Keratinocyte (primary cell): ENCODE measurements at regions not wholly inside any gene's neighbourhood (a gene's known extent, or its start where the extent isn't known, plus 50 kb on each side); places are given as distances from the start of the nearest gene placed in this dataset.

ENCODE experiments used
- DNase-seq: peaks from one replicate; pipeline ENCODE4 v3.0.0-alpha.2; 2011; ENCODE audit warnings: low read depth, missing footprints, low spot score
- FAIRE-seq: peaks from 2 replicates; lab custom pipeline; 2011; peaks lifted over from hg19 to GRCh38; lab: Jason Lieb, UNC
- H2AFZ ChIP-seq: 2 replicates; pipeline ENCODE4 v1.6.0; 2012; ENCODE audit warnings: low read length, control low read depth, inconsistent platforms; ENCODE audit not compliant: control insufficient read depth
- H3K27ac ChIP-seq: 2 replicates; pipeline ENCODE4 v1.5.1; 2011; ENCODE audit warnings: low read length; ENCODE audit not compliant: control insufficient read depth, insufficient read depth
- H3K27me3 ChIP-seq: 3 replicates; pipeline ENCODE4 v1.6.0; 2011; ENCODE audit warnings: low read length; ENCODE audit not compliant: control insufficient read depth, insufficient read depth; ENCODE audit errors: extremely low read depth
- H3K36me3 ChIP-seq, 2 experiments: 2 replicates in 1 of 2; 3 replicates in 1 of 2; pipeline ENCODE4 v1.5.1; 2011; ENCODE audit warnings: low read length in 2 of 2, mild to moderate bottlenecking in 1 of 2; ENCODE audit not compliant: control insufficient read depth in 2 of 2, insufficient read depth in 2 of 2; ENCODE audit errors: extremely low read depth in 1 of 2
- H3K4me1 ChIP-seq: 3 replicates; pipeline ENCODE4 v1.5.1; 2011; ENCODE audit warnings: low read length; ENCODE audit not compliant: control insufficient read depth, insufficient read depth; ENCODE audit errors: extremely low read depth
- H3K4me2 ChIP-seq: 3 replicates; pipeline ENCODE4 v1.6.0; 2011; ENCODE audit warnings: low read depth, low read length; ENCODE audit not compliant: control insufficient read depth, insufficient read depth; ENCODE audit errors: extremely low read depth
- H3K4me3 ChIP-seq, 3 experiments: fragments of 200-600 bp in 1 of 3; sonication (generic) in 1 of 3; 2 replicates in 2 of 3; 3 replicates in 1 of 3; pipeline ENCODE4 v1.5.1; 2011 to 2016; ENCODE audit warnings: low read length in 3 of 3, mild to moderate bottlenecking in 3 of 3, control low read depth in 2 of 3, inconsistent platforms in 1 of 3, low read depth in 1 of 3, mixed read lengths in 1 of 3, mixed run types in 1 of 3, moderate library complexity in 1 of 3; ENCODE audit not compliant: control insufficient read depth in 2 of 3, insufficient read depth in 2 of 3; ENCODE audit errors: extremely low read depth in 1 of 3
- H3K79me2 ChIP-seq: 2 replicates; pipeline ENCODE4 v1.6.0; 2012; ENCODE audit warnings: low read length; ENCODE audit not compliant: control insufficient read depth, insufficient read depth
- H3K9ac ChIP-seq: 3 replicates; pipeline ENCODE4 v1.6.0; 2011; ENCODE audit warnings: low read length; ENCODE audit not compliant: control insufficient read depth, insufficient read depth; ENCODE audit errors: extremely low read depth
- H3K9me1 ChIP-seq: 3 replicates; pipeline ENCODE4 v1.6.0; 2011; ENCODE audit warnings: low read length; ENCODE audit not compliant: control insufficient read depth, insufficient read depth; ENCODE audit errors: extremely low read depth
- H3K9me3 ChIP-seq: 2 replicates; pipeline ENCODE4 v1.5.1; 2012; ENCODE audit warnings: low read depth, low read length; ENCODE audit not compliant: control insufficient read depth
- H4K20me1 ChIP-seq: 3 replicates; pipeline ENCODE4 v1.6.0; 2011; ENCODE audit warnings: low read length; ENCODE audit not compliant: control insufficient read depth, insufficient read depth; ENCODE audit errors: extremely low read depth
- EZH2 ChIP-seq: IDR thresholded peaks from one replicate; pipeline ENCODE4 v1.6.1; 2012; ENCODE audit warnings: inconsistent platforms, mild to moderate bottlenecking, low read length, moderate library complexity
- dilution Hi-C: fragments of 300-500 bp; cut with MboI; formaldehyde crosslinking; loops from one replicate; pipeline ENCODE4 v1.7.0; 2020; ENCODE audit warnings: low sequenced_read_pairs; ENCODE audit not compliant: extremely low pct_ligation_motif_present
- TF ChIP-seq, protein P1 (sequence below), 3 experiments: IDR thresholded peaks in 1 of 3; conservative IDR thresholded peaks in 1 of 3; optimal IDR thresholded peaks in 1 of 3; 2 replicates in 2 of 3; 3 replicates in 1 of 3; pipeline versions ENCODE3 to v1.5.1; 2011; ENCODE audit warnings: low read length in 3 of 3, mild to moderate bottlenecking in 3 of 3, moderate library complexity in 2 of 3, control low read depth in 1 of 3, inconsistent platforms in 1 of 3; ENCODE audit not compliant: insufficient read depth in 2 of 3; ENCODE audit errors: extremely low read depth in 1 of 3

DNA sequence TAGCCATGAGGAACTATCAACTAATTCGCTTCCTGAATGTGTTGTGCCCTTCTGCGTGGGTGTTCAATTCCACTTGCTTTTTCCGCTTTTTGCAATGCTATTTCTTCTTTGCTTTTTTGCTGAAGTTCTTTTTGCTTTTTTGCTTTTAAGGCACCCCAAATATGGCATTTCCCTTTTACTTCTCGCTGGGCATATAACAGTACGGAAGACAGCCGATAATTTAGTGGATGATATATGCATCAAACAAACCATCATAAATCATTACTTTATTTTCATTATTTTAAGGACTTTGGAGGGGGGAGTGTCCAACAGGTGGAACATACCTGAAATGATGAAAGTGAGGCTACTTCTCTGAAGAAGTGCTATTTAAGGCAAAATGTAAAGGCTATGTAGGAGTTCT, 277.0 kb upstream of the MTPN start:
- Histone ChIP-seq H3K9me1 (no peaks in the 10 kb centered on the region), H3K27me3 (no peaks in the 10 kb centered on the region), H3K9me3 (no peaks in the 10 kb centered on the region), H3K4me1 (no peaks in the 10 kb centered on the region), H3K4me3 (no peak overlapping the region), H2AFZ (no peak overlapping the region), H3K36me3 (no peaks in the 10 kb centered on the region), H3K9ac (no peak overlapping the region), H3K4me2 (no peak overlapping the region), H3K27ac (no peak overlapping the region), H4K20me1 (no peaks in the 10 kb centered on the region), H3K79me2 (no peaks in the 10 kb centered on the region)
- FAIRE-seq: no peak
- dilution Hi-C loops: no loop called here
- no peak for DNase-seq
- TF ChIP-seq EZH2: no peak
- TF ChIP-seq, protein P1, sequence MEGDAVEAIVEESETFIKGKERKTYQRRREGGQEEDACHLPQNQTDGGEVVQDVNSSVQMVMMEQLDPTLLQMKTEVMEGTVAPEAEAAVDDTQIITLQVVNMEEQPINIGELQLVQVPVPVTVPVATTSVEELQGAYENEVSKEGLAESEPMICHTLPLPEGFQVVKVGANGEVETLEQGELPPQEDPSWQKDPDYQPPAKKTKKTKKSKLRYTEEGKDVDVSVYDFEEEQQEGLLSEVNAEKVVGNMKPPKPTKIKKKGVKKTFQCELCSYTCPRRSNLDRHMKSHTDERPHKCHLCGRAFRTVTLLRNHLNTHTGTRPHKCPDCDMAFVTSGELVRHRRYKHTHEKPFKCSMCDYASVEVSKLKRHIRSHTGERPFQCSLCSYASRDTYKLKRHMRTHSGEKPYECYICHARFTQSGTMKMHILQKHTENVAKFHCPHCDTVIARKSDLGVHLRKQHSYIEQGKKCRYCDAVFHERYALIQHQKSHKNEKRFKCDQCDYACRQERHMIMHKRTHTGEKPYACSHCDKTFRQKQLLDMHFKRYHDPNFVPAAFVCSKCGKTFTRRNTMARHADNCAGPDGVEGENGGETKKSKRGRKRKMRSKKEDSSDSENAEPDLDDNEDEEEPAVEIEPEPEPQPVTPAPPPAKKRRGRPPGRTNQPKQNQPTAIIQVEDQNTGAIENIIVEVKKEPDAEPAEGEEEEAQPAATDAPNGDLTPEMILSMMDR (optimal IDR thresholded peaks at IDR 0.05 in 1 of 3, IDR thresholded peaks at IDR 0.05 in 1 of 3, conservative IDR thresholded peaks at IDR 0.05 in 1 of 3; ENCODE audit: extremely low read depth in 1 of 3, insufficient read depth in 2 of 3, low read length in 3 of 3): no peak

DNA sequence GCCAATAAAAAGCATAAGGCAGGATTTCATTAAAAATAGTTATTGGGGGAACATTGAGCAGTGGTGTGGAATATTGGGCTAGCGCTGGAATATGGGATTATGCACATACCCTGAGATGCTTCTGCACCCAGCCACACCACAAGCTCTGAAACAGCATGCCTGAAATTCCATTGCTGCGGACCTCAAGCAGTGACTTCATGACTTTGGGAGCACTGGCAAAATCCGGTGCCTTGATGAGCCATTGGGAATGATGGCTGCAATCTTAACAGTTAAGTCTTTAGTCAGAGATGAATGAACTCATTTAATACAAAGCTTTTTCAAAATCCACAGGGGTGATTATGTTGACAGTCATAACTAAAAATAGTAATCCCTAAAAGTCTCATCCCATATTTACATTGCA, 274.7 kb upstream of the MTPN start:
- H3K9ac ChIP-seq: no peak overlapping the region
- H3K27me3 ChIP-seq: no peaks in the 10 kb centered on the region
- DNase-seq: no peak
- H2AFZ ChIP-seq: no peak overlapping the region
- no peaks in the 10 kb centered on the region for H3K36me3 ChIP-seq
- H4K20me1 ChIP-seq: no peaks in the 10 kb centered on the region
- FAIRE-seq: no peak
- no peaks in the 10 kb centered on the region for H3K79me2 ChIP-seq
- no peak overlapping the region for H3K4me2 ChIP-seq
- no peak overlapping the region for H3K4me3 ChIP-seq
- no peaks in the 10 kb centered on the region for H3K9me3 ChIP-seq
- H3K4me1 ChIP-seq: no peaks in the 10 kb centered on the region
- H3K9me1 ChIP-seq: no peaks in the 10 kb centered on the region
- dilution Hi-C loops: no loop called here
- no peak overlapping the region for H3K27ac ChIP-seq
- no peak for TF ChIP-seq EZH2
- TF ChIP-seq, protein P1 (optimal IDR thresholded peaks at IDR 0.05 in 1 of 3, IDR thresholded peaks at IDR 0.05 in 1 of 3, conservative IDR thresholded peaks at IDR 0.05 in 1 of 3; ENCODE audit: extremely low read depth in 1 of 3, insufficient read depth in 2 of 3, low read length in 3 of 3): no peak
